ENCODE measurements at regions not wholly inside any gene's neighbourhood (a gene's known extent, or its start where the extent isn't known, plus 50 kb on each side); places are given as distances from the start of the nearest gene placed in this dataset.
"Not testable (repeated sequence)": the region's sequence is repeated elsewhere in the genome, so short reads cannot be mapped to it uniquely, and the experiment has no call there.

DNA sequence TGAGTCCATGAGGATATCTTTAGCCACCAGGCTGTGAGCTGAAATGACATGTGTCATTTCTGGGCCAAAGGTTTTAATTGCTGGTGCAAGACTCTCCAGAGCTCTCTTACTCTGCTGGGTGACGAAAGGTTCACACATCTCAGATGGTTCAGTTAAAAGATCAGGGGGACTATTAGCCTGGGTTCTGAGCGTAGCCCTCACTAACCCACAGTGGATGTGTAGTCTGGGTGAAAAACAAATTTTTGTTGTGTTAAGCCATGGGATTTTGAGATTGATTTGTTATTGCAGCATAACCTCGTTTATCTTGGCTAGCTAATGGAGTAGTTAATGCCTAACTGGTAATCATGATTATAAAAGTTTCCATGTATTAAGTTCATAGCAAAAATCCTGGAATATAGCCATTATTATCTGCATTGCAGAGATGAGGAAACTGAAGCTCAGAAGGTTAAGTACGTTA lies 251.5 kb downstream of the RMST start:
- DNase-seq, result no peak

DNA sequence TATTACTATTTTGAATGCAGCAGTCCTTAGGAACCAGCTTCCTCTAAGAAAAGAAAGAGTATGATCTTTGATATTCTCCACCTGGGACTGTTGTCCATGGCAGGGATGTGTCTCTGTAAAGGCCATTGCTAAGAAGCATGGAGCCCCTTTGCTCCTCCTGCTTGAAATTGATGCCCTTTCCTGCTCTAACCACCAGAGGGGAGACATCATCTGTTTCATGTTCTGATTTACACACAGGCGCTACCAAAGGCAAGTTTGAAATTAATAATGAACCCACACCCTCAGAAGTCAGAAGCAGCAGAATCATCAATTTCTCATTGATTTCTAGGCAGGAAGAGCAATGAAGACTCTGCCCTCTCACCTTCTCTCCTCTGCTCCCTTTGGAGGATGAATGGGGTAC lies 253.8 kb downstream of the RMST start:
- no peak for DNase-seq

DNA sequence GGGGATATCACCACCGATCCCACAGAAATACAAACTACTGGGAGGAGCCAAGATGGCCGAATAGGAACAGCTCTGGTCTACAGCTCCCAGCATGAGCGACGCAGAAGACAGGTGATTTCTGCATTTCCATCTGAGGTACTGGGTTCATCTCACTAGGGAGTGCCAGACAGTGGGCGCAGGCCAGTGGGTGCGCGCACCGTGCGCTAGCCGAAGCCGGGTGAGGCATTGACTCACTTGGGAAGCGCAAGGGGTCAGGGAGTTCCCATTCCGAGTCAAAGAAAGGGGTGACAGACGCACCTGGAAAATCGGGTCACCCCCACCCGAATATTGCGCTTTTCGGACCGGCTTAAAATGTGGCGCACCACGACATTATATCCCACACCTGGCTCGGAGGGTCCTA lies 261.2 kb downstream of the RMST start:
- DNase-seq, result not testable (repeated sequence)

DNA sequence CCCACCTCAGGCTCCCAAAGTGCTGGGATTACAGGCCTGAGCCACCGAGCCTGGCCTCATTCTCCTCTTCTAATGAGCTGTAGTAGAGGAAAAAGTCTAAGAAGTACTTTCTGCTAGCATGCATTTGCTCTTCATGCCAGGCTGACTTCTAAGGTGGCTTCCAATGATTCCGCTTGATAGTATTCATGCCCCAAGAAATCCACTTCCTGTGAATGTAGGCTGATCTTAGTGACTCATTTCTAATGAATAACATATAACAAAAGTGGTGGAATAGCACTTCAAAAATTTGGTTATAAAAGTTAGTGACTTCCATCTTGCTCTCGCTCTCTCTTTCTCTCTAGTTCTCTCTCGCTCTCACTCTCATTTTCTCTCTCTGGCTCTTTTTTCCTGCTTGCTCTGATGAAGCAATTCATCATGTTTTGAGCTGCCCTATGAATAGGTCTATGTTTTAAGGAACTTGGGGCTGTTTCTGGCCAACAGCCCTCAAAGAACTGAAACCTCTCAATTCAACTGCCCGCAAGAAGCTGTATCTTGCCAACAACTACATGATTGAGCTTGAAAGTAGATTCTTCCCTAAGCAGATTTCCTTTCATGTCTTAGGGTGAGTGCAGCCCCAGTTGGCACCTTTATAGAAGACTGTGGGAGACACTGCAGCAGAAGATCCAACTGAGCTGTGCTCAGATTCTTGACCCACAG lies 282.9 kb downstream of the RMST start:
- no peak for DNase-seq

GRCh38 chr12:97748298-97748697 lies 285.7 kb downstream of the RMST start:
- no peak for DNase-seq

DNA sequence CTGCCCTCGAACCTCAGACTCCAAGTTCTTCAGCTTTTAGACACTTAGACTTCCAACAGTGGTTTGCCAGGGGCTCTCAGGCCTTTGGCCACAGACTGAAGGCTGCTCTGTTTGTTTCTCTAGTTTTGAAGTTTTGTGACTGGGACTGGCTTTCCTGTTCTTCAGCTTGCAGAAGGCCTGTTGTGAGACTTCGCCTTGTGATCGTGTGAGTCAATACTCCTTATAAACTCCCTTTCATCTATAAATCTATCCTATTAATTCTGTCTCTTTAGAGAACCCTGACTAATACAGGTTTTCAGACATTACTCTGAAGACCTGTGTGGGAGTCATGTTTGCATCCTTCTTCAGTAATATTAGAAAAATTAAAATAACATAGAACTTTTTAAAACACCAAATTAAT lies 289.1 kb downstream of the RMST start:
- no peak for DNase-seq

GRCh38 chr12:97752129-97752528 lies 289.5 kb downstream of the RMST start:
- no peak for DNase-seq

DNA sequence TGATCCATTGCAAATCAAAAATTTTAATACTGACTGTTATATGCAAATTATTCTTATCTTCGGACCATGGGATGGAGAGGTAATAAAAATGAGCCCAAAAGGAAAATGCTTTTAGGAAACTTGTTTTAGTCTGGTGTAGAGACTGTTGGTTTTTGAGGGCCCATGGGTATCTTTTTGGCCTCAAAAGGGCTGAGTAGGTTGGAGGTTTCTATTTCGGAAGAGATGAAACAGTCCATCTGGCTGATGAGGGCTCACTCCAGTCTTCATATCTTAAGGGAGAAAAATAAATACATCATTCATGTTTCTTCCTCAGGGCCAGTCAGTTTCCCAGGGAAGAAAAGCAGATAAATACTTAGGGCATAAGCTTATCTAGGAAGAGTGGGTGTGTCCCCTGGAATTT lies 290.7 kb downstream of the RMST start:
- DNase-seq, result no peak

- no peak for DNase-seq
These were observed 291.7 kb downstream of the RMST start for GRCh38 chr12:97754306-97754705.

DNA sequence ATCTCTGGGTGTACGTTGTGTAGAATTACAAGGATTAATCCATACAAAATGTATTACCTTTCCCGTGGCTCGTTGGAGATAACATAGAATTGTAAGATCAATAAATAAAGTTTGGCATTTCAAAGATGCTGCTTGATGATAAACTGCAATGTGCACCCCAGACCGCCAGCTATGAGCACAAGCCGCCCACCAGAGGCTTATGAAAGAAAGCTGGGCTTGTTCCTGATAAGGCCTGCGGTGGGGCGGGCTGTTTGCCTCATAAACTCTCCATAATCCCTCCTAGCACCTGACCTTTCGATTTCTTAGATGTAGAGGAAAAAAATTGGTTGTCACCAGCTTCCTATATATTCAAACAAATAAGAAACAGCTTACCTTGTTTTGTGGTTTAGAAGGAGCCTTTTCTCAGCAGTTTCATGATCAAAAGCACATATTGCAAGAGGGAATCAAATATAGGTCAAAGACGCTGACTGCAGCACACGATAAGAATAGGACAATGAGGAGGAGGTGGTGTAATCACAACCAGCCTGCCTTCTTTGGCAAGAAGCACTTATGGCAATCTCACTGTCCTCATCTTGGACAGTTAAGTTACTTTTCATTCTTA lies 293.6 kb downstream of the RMST start:
- DNase-seq, result no peak

DNA sequence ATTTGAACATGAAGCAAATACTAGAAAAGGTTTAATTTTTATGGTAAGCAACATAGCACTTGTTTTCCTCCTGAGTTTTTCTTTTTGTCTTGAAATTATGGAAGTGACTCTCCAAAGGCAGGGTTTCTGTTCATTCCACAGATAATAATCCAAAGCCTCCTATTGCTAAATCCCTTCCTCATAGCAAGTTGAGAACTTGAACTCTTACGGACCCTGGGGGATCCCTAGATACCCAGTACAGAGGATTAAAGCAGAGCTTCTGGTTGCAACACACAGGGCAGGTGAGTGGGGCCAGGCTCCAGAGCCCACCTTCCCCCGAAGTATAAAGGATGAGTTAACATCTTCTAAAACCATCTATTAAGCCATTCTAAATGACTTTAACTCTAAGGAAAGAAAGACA lies 294.1 kb downstream of the RMST start:
- DNase-seq, result no peak

DNA sequence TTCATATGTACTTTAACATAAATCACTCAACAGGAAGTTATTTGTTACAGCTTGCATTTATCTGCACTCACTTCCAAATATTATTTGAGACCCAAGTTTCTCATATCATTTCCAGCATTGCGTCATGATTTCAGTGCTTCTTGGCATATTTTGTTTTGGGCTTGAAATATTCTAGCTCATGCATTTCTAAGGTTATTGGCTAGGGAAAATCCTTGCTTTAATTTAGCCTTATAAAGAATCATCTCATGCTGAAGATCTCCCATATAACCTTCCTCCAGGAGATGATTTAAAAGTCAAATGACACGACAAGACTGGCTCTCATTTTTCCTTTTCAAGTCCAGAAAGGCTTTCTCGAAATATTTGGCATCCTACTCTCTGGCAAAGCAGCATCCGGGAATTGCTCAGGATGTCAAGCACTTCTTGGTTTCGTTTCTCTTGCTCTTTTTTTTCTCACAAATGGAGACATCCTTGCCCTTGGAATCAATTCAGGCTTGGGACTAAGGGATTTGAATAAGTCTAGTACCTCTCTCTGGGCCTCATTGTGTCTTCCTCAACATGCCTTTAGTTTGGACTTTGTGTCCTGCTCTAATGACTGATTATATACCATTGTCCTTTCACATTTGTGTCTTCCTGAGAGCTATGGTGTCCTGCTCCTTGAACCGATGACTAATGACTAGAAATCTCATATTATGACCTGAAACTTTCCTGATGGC lies 295.0 kb downstream of the RMST start:
- no peak for DNase-seq

GRCh38 chr12:97758194-97758501 lies 295.5 kb downstream of the RMST start:
- no peak for DNase-seq

DNA sequence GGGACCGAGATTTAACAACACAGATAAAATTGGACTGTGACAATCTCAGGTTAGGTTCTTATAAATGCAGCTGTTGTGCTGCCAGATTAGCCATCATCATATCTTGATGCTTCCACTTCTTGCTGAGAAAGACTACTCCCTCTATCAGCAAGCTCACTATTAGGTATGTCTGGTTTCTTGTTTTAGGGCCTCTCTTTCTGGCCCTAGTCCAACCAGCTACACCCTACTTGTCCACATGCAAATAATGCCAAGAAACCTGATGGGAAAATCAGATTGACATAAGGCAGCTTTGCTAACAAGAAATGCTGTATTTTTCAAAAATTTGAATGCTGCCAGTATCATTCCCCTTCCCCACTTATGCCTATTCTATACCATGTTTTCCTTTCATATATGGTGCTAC lies 296.0 kb downstream of the RMST start:
- no peak for DNase-seq

GRCh38 chr12:97760601-97761000 lies 298.0 kb downstream of the RMST start:
- DNase-seq, result no peak

DNA sequence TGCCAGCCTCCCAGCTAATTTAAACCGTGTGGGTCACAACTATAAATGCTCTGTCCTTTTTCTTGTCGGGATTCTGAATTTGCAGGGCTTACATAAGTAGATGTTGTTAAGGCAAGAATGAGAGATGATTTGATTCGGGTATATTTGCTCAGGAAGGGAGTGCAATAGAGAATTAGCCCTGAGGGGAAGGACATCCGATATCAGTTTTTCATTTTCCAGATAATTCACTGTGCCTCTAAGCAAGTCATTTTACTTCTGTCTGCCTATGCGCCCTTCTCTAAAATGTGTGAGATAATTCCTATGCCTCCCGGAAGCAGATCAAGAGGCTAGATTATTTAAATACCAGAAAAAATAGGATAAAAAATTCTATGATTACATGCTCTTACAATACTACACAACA lies 300.5 kb downstream of the RMST start:
- no peak for DNase-seq

- DNase-seq, result no peak
These were observed 302.1 kb downstream of the RMST start for GRCh38 chr12:97764700-97765099.

DNA sequence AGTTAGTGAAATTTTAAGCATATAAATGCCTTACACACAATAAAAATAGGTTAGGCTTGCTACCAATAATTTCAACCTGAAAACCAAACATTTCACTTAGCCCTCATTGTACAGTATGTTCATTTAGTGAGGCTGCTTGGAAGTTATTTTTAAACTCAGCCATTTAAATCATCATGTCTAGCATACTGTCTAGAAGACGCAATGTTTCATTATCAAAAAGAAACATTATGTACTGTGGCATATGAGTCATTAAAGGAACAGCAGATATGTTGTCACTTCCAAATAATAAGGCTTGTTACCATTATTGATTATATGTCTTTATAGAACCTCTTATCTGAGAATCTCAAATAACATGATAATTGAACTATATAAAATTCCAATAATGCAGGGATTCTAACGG lies 304.7 kb downstream of the RMST start:
- no peak for DNase-seq

GRCh38 chr12:97778111-97778510 lies 315.5 kb downstream of the RMST start:
- no peak for DNase-seq

DNA sequence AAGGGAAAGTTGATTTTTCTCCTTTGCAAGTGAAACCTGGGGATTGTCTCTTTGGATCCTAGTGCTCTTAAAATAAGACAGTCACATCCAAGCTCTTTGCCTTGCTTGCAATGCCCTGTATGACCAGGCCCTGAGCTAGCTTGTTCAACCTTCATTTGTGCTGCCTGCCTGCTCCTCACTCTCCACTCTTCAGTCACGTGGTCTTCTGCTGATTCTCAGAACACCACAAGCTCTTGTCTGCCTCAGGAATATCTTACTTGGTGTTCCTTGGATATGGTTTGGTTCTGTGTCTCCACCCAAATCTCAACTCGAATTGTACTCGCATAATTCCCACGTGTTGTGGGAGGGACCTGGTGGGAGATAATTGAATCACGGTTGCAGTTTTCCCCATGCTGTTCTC lies 318.7 kb downstream of the RMST start:
- no peak for DNase-seq

- DNase-seq, result no peak
These were observed 322.3 kb downstream of the RMST start for GRCh38 chr12:97784904-97785303.

GRCh38 chr12:97790281-97790680 lies 327.7 kb downstream of the RMST start:
- DNase-seq, result no peak

DNA sequence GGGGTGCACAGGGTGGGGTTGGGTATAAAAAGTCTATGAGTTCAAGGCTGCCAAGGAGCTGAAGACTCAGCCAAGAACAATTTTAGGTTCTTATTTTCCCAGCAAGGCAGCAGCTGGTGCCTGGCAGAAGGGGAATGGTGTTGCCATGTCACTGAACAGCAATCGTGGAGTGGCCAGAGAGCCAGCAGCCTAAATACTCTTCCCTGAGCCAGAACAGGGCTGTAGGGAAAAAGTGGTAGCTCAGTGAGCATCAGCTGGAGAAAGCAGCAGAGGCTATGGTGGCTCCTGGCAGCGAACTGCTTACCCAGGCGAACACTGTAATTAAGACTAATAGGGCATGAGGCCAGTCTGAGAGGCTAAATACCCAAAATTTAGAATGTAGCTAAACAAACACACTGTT lies 334.9 kb downstream of the RMST start:
- no peak for DNase-seq

- no peak for DNase-seq
These were observed 338.0 kb downstream of the RMST start for GRCh38 chr12:97800561-97800960.

All from CD4-positive, alpha-beta T cell treated with Interleukin-4 for 4 hours (primary cell).